NT2/D1 (cell line): ENCODE measurements at regions not wholly inside any gene's neighbourhood (a gene's known extent, or its start where the extent isn't known, plus 50 kb on each side); places are given as distances from the start of the nearest gene placed in this dataset.

Source experiments
- YY1 ChIP-seq: IDR thresholded peaks from 2 replicates; pipeline ENCODE4 v1.6.1; 2011; ENCODE audit not compliant: insufficient read length, insufficient read depth
- ZNF274 ChIP-seq: IDR thresholded peaks from 2 replicates; pipeline ENCODE4 v1.6.1; 2011; ENCODE audit warnings: mild to moderate bottlenecking, low read depth, low read length

DNA sequence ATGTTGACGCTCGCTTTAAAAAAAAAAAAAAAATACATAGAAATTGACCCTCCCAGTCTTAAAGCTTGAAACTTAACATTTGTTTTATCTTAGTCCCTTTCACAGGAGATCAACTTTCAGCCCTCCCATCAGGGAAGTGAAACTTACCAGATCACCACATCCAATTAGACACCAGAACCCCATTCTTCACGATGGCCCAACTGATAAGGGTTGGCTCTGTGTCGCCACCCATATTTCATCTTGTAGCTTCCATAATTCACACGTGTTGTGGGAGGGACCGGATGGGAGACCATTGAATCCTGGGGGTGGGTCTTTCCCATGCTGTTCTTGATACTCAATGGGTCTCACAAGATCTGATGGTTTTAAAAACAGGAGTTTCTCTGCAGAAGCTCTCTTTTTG, 629.4 kb upstream of the KCND2 start:
- TF ChIP-seq ZNF274 (no peak), YY1 (no peak)
